Stimulated activated CD4-positive, alpha-beta T cell treated with anti-CD3 and anti-CD28 coated beads, TNF-alpha, amount 100 ng/mL, for 48 hours (primary cell): ENCODE measurements at regions not wholly inside any gene's neighbourhood (a gene's known extent, or its start where the extent isn't known, plus 50 kb on each side); places are given as distances from the start of the nearest gene placed in this dataset.

ENCODE experiments used
- DNase-seq, 3 donors: peaks; one replicate each; pipeline ENCODE4 v3.0.0-alpha.2; 2020; ENCODE audit warnings: low read depth in 3 of 3

- no peak for DNase-seq
Observed at GRCh38 chrX:149992918-149993317, 54.6 kb upstream of the EOLA2 start.

GRCh38 chrX:149993989-149994388, 55.7 kb upstream of the EOLA2 start:
- no peak for DNase-seq

GRCh38 chrX:149996515-149996914, 58.2 kb upstream of the EOLA2 start:
- no peak for DNase-seq

- no peak for DNase-seq
Observed at GRCh38 chrX:150005027-150005426, 66.7 kb upstream of the EOLA2 start.

GRCh38 chrX:150007356-150007755, 69.1 kb upstream of the EOLA2 start:
- DNase-seq: no peak

GRCh38 chrX:150012647-150013381, 74.5 kb upstream of the EOLA2 start:
- DNase-seq: no peak

- DNase-seq: no peak
Observed at GRCh38 chrX:150014525-150014924, 76.2 kb upstream of the EOLA2 start.

GRCh38 chrX:150017868-150018267, 79.6 kb upstream of the EOLA2 start:
- no peak for DNase-seq

- no peak for DNase-seq
Observed at GRCh38 chrX:150018931-150019361, 80.7 kb upstream of the EOLA2 start.

- no peak for DNase-seq
Observed at GRCh38 chrX:150028692-150029091, 90.4 kb upstream of the EOLA2 start.

GRCh38 chrX:150032742-150033141, 94.5 kb upstream of the EOLA2 start:
- no peak for DNase-seq

GRCh38 chrX:150034788-150035187, 96.5 kb upstream of the EOLA2 start:
- DNase-seq: no peak

- DNase-seq: no peak
Observed at GRCh38 chrX:150035531-150035930, 97.2 kb upstream of the EOLA2 start.

- no peak for DNase-seq
Observed at GRCh38 chrX:150036181-150036580, 97.9 kb upstream of the EOLA2 start.

GRCh38 chrX:150036641-150037040, 98.3 kb upstream of the EOLA2 start:
- DNase-seq: no peak

- DNase-seq: no peak
Observed at GRCh38 chrX:150037041-150037440, 98.8 kb upstream of the EOLA2 start.

GRCh38 chrX:150038315-150038714, 100.0 kb upstream of the EOLA2 start:
- DNase-seq: no peak

- DNase-seq: no peak
Observed at GRCh38 chrX:150038986-150039599, 100.8 kb upstream of the EOLA2 start.

GRCh38 chrX:150041208-150041607, 102.9 kb upstream of the EOLA2 start:
- no peak for DNase-seq

GRCh38 chrX:150044556-150044955, 106.3 kb upstream of the EOLA2 start:
- no peak for DNase-seq

GRCh38 chrX:150047818-150048217, 109.5 kb upstream of the EOLA2 start:
- DNase-seq: no peak

GRCh38 chrX:150049647-150050046, 111.4 kb upstream of the EOLA2 start:
- no peak for DNase-seq

- DNase-seq: no peak
Observed at GRCh38 chrX:150050387-150050786, 112.1 kb upstream of the EOLA2 start.

- no peak for DNase-seq
Observed at GRCh38 chrX:150051096-150051495, 112.8 kb upstream of the EOLA2 start.
